ENCODE measurements at regions not wholly inside any gene's neighbourhood (a gene's known extent, or its start where the extent isn't known, plus 50 kb on each side); places are given as distances from the start of the nearest gene placed in this dataset.

DNA sequence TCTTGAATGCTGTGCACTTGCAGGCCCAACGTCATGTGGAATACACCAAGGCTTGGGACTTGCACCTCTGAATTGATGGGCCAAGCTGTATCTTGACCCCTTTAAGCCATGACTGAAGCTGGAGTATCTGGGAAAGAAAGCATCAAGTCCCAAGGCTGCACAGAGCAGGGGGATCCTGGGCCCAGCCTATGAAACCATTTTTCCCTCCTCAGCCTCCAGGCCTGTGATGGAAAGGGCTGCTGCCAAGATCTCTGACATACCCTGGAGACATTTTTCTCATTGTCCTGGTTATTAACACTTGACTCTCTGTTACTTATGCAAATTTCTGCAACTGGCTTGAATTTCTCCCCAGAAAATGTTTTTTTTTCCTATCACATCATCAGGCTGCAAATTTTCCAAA is 174.0 kb upstream of the SNX2 start:
- no peak overlapping the region for H3K4me3 ChIP-seq (ENCODE audit: low read length)
- no peaks in the 10 kb centered on the region for H3F3A ChIP-seq (ENCODE audit: insufficient read depth, low read length)
- no peaks in the 10 kb centered on the region for H3K36me3 ChIP-seq (replicated peaks; ENCODE audit: insufficient read depth, low read length)
- H3K9ac ChIP-seq (ENCODE audit: low read length), result no peak overlapping the region
- no peak overlapping the region for H3K4me2 ChIP-seq (ENCODE audit: low read depth, low read length)
- H3K79me2 ChIP-seq (ENCODE audit: low read length), result no peaks in the 10 kb centered on the region
- no peak overlapping the region for H2AFZ ChIP-seq (ENCODE audit: low read length)
- no peaks in the 10 kb centered on the region for H3K9me2 ChIP-seq (replicated peaks; ENCODE audit: insufficient read depth, low read length)
- no peaks in the 10 kb centered on the region for H3K27me3 ChIP-seq (replicated peaks; ENCODE audit: insufficient read depth, low read length)
- no peaks in the 10 kb centered on the region for H3K9me3 ChIP-seq (replicated peaks; ENCODE audit: insufficient read depth, low read length)
- TF ChIP-seq EZH2 (optimal IDR thresholded peaks at IDR 0.05; ENCODE audit: low read depth, low read length) (no peak), EZH2phosphoT487 (IDR thresholded peaks at IDR 0.05; ENCODE audit: low read length) (no peak)
- TF ChIP-seq, protein P1, sequence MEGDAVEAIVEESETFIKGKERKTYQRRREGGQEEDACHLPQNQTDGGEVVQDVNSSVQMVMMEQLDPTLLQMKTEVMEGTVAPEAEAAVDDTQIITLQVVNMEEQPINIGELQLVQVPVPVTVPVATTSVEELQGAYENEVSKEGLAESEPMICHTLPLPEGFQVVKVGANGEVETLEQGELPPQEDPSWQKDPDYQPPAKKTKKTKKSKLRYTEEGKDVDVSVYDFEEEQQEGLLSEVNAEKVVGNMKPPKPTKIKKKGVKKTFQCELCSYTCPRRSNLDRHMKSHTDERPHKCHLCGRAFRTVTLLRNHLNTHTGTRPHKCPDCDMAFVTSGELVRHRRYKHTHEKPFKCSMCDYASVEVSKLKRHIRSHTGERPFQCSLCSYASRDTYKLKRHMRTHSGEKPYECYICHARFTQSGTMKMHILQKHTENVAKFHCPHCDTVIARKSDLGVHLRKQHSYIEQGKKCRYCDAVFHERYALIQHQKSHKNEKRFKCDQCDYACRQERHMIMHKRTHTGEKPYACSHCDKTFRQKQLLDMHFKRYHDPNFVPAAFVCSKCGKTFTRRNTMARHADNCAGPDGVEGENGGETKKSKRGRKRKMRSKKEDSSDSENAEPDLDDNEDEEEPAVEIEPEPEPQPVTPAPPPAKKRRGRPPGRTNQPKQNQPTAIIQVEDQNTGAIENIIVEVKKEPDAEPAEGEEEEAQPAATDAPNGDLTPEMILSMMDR (IDR thresholded peaks at IDR 0.05; ENCODE audit: low read length), result no peak
- H4K20me1 ChIP-seq (ENCODE audit: insufficient read depth, low read length), result no peaks in the 10 kb centered on the region
- no peaks in the 10 kb centered on the region for H3K4me1 ChIP-seq (ENCODE audit: low read length)
- no peak overlapping the region for H3K27ac ChIP-seq (ENCODE audit: low read length)
- DNase-seq, result no peak

DNA sequence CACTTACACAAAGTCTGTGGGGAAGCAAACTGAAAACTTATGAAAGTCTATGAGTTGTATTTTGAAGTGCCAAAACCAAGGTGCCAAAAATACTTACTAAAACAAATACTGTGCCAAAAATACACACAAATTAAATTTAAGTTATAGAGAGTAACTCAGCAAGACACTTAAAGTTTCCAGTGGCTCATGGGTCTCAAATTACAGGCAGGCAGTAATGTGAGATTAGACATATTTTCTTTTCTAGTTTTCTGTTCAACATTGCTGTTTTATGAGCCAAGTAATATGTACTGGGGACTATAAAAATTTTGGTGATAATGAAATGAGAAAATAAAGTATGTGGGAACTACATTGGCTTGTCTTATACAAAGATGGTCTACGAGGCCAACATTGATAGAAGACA is 172.2 kb upstream of the SNX2 start:
- H3K27me3 ChIP-seq (replicated peaks; ENCODE audit: insufficient read depth, low read length), result no peaks in the 10 kb centered on the region
- no peak for DNase-seq
- H3K9ac ChIP-seq (ENCODE audit: low read length), result no peak overlapping the region
- no peaks in the 10 kb centered on the region for H3K9me2 ChIP-seq (replicated peaks; ENCODE audit: insufficient read depth, low read length)
- H3K27ac ChIP-seq (ENCODE audit: low read length), result no peak overlapping the region
- TF ChIP-seq EZH2 (optimal IDR thresholded peaks at IDR 0.05; ENCODE audit: low read depth, low read length) (no peak), EZH2phosphoT487 (IDR thresholded peaks at IDR 0.05; ENCODE audit: low read length) (no peak)
- TF ChIP-seq, protein P1 (IDR thresholded peaks at IDR 0.05; ENCODE audit: low read length), result no peak
- no peaks in the 10 kb centered on the region for H3K9me3 ChIP-seq (replicated peaks; ENCODE audit: insufficient read depth, low read length)
- no peaks in the 10 kb centered on the region for H4K20me1 ChIP-seq (ENCODE audit: insufficient read depth, low read length)
- H3K79me2 ChIP-seq (ENCODE audit: low read length), result no peaks in the 10 kb centered on the region
- no peak overlapping the region for H3K4me3 ChIP-seq (ENCODE audit: low read length)
- H2AFZ ChIP-seq (ENCODE audit: low read length), result no peak overlapping the region
- no peak overlapping the region for H3K4me2 ChIP-seq (ENCODE audit: low read depth, low read length)
- H3K4me1 ChIP-seq (ENCODE audit: low read length), result no peaks in the 10 kb centered on the region
- H3K36me3 ChIP-seq (replicated peaks; ENCODE audit: insufficient read depth, low read length), result no peaks in the 10 kb centered on the region
- no peaks in the 10 kb centered on the region for H3F3A ChIP-seq (ENCODE audit: insufficient read depth, low read length)

DNA sequence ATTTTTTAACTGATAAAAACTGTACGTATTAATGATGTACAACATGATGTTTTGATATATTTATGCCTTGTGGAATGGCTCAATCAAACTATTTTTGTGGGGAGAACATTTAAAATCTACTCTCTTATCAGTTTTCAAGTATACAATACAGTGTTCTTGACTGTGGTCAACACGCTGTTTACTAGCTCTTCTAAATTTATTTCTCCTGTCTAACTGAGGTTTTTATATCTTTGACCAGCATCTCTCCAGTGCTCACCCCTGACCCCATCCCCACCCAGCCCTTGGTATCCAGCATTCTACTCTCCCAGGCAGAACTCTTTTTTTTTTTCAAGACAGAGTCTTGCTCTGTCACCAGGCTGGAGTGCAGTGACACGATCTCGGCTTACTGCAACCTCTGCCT is 169.6 kb upstream of the SNX2 start:
- Histone ChIP-seq H3K27ac (ENCODE audit: low read length) (no peak overlapping the region), H3K9me3 (replicated peaks; ENCODE audit: insufficient read depth, low read length) (no peaks in the 10 kb centered on the region), H2AFZ (ENCODE audit: low read length) (no peak overlapping the region), H3K79me2 (ENCODE audit: low read length) (no peaks in the 10 kb centered on the region), H3K4me1 (ENCODE audit: low read length) (no peaks in the 10 kb centered on the region), H3K4me3 (ENCODE audit: low read length) (no peak overlapping the region), H3K36me3 (replicated peaks; ENCODE audit: insufficient read depth, low read length) (no peaks in the 10 kb centered on the region), H3K27me3 (replicated peaks; ENCODE audit: insufficient read depth, low read length) (no peaks in the 10 kb centered on the region), H3K4me2 (ENCODE audit: low read depth, low read length) (no peak overlapping the region), H3F3A (ENCODE audit: insufficient read depth, low read length) (no peaks in the 10 kb centered on the region), H3K9ac (ENCODE audit: low read length) (no peak overlapping the region), H4K20me1 (ENCODE audit: insufficient read depth, low read length) (no peaks in the 10 kb centered on the region), H3K9me2 (replicated peaks; ENCODE audit: insufficient read depth, low read length) (no peaks in the 10 kb centered on the region)
- no peak for TF ChIP-seq EZH2phosphoT487 (IDR thresholded peaks at IDR 0.05; ENCODE audit: low read length)
- no peak for TF ChIP-seq EZH2 (optimal IDR thresholded peaks at IDR 0.05; ENCODE audit: low read depth, low read length)
- TF ChIP-seq, protein P1 (IDR thresholded peaks at IDR 0.05; ENCODE audit: low read length), result no peak
- no peak for DNase-seq

Data from MM.1S (cell line).